DOHH2 (cell line): ENCODE measurements at regions not wholly inside any gene's neighbourhood (a gene's known extent, or its start where the extent isn't known, plus 50 kb on each side); places are given as distances from the start of the nearest gene placed in this dataset.

Experiments
- H3F3A ChIP-seq: fragments of 200-600 bp; sonication (generic), shearing (Covaris generic); 2 replicates; pipeline ENCODE4 v1.6.0; 2016; ENCODE audit warnings: antibody characterized with exemption, mild to moderate bottlenecking; ENCODE audit not compliant: control insufficient read depth, insufficient read depth
- H3K27ac ChIP-seq: fragments of 200-600 bp; sonication (generic); 2 replicates; pipeline ENCODE4 v1.5.1; 2014; ENCODE audit warnings: low read depth, mild to moderate bottlenecking, low read length, moderate library complexity
- H3K27me3 ChIP-seq: fragments of 200-600 bp; sonication (generic); 2 replicates; pipeline ENCODE4 v1.6.1; 2014; ENCODE audit warnings: mild to moderate bottlenecking, low read length, mixed read lengths; ENCODE audit not compliant: control insufficient read depth
- H3K36me3 ChIP-seq: fragments of 200-600 bp; sonication (generic); 2 replicates; pipeline ENCODE4 v1.6.1; 2014; ENCODE audit warnings: mild to moderate bottlenecking, low read length, moderate library complexity, mixed read lengths; ENCODE audit not compliant: control insufficient read depth
- H3K4me1 ChIP-seq: fragments of 200-600 bp; sonication (generic); 2 replicates; pipeline ENCODE4 v1.6.1; 2014; ENCODE audit warnings: mild to moderate bottlenecking, low read length, mixed read lengths; ENCODE audit not compliant: control insufficient read depth
- H3K4me2 ChIP-seq: fragments of 200-600 bp; sonication (generic); 2 replicates; pipeline ENCODE4 v1.6.0; 2014; ENCODE audit warnings: mild to moderate bottlenecking, low read length, moderate library complexity
- H3K4me3 ChIP-seq: fragments of 200-600 bp; sonication (generic); 2 replicates; pipeline ENCODE4 v1.5.1; 2014; ENCODE audit warnings: mild to moderate bottlenecking, low read length, mixed read lengths
- H3K79me2 ChIP-seq: fragments of 200-600 bp; sonication (generic); 2 replicates; pipeline ENCODE4 v1.6.1; 2014; ENCODE audit warnings: mild to moderate bottlenecking, low read length, mixed read lengths; ENCODE audit not compliant: control insufficient read depth
- H3K9me2 ChIP-seq: fragments of 200-600 bp; sonication (generic); replicated peaks from 2 replicates; pipeline ENCODE4 v1.6.1; 2014; ENCODE audit warnings: mild to moderate bottlenecking, low read length, mixed read lengths; ENCODE audit not compliant: control insufficient read depth
- H3K9me3 ChIP-seq: fragments of 200-600 bp; sonication (generic); 2 replicates; pipeline ENCODE4 v1.6.1; 2014; ENCODE audit warnings: antibody characterized with exemption, low read length, mixed read lengths; ENCODE audit not compliant: control insufficient read depth, insufficient read depth
- H4K20me1 ChIP-seq: fragments of 200-600 bp; sonication (generic); 2 replicates; pipeline ENCODE4 v1.6.0; 2014; ENCODE audit warnings: low read depth, mild to moderate bottlenecking, antibody characterized with exemption, low read length, moderate library complexity; ENCODE audit not compliant: control insufficient read depth, insufficient read depth
- EZH2phosphoT487 ChIP-seq: fragments of 200-600 bp; sonication (generic); IDR thresholded peaks from 2 replicates; pipeline ENCODE4 v1.6.1; 2017; ENCODE audit warnings: borderline replicate concordance, mild to moderate bottlenecking, antibody characterized with exemption, low read length, moderate library complexity, mixed read lengths
- TF ChIP-seq, protein P1 (sequence below): fragments of 200-600 bp; sonication (generic); IDR thresholded peaks from one replicate; pipeline ENCODE4 v1.5.1; 2014; ENCODE audit warnings: antibody characterized with exemption, mild to moderate bottlenecking, low read depth, low read length; ENCODE audit not compliant: poor library complexity, severe bottlenecking

DNA sequence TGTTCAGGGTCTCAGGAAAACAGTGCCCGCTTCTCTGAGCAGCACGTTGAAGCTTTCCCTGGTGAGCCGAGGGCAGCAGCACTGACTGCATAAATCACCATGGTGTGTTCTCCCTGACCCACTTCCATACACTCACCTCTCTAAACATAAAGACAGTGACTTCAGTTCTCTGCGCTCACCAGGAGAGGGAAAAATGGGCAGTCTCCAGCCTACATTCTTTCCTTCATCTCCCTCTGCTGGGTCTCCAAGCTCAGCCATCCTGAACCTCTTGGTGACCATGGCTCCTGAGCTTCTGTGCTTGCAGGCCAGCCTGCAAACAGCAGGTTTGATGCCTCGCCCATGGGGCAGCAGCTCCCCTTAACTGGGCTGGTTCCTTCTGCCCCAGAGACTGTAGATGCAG is 236.6 kb upstream of the ZNF32 start:
- Histone ChIP-seq H3K4me1 (no peaks in the 10 kb centered on the region), H3F3A (no peaks in the 10 kb centered on the region), H3K4me2 (no peak overlapping the region), H3K4me3 (no peak overlapping the region), H3K9me2 (no peaks in the 10 kb centered on the region), H4K20me1 (no peaks in the 10 kb centered on the region), H3K27ac (no peak overlapping the region), H3K36me3 (no peaks in the 10 kb centered on the region), H3K9me3 (no peaks in the 10 kb centered on the region), H3K27me3 (no peaks in the 10 kb centered on the region), H3K79me2 (no peaks in the 10 kb centered on the region)
- TF ChIP-seq, protein P1, sequence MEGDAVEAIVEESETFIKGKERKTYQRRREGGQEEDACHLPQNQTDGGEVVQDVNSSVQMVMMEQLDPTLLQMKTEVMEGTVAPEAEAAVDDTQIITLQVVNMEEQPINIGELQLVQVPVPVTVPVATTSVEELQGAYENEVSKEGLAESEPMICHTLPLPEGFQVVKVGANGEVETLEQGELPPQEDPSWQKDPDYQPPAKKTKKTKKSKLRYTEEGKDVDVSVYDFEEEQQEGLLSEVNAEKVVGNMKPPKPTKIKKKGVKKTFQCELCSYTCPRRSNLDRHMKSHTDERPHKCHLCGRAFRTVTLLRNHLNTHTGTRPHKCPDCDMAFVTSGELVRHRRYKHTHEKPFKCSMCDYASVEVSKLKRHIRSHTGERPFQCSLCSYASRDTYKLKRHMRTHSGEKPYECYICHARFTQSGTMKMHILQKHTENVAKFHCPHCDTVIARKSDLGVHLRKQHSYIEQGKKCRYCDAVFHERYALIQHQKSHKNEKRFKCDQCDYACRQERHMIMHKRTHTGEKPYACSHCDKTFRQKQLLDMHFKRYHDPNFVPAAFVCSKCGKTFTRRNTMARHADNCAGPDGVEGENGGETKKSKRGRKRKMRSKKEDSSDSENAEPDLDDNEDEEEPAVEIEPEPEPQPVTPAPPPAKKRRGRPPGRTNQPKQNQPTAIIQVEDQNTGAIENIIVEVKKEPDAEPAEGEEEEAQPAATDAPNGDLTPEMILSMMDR = no peak
- TF ChIP-seq EZH2phosphoT487 = no peak

DNA sequence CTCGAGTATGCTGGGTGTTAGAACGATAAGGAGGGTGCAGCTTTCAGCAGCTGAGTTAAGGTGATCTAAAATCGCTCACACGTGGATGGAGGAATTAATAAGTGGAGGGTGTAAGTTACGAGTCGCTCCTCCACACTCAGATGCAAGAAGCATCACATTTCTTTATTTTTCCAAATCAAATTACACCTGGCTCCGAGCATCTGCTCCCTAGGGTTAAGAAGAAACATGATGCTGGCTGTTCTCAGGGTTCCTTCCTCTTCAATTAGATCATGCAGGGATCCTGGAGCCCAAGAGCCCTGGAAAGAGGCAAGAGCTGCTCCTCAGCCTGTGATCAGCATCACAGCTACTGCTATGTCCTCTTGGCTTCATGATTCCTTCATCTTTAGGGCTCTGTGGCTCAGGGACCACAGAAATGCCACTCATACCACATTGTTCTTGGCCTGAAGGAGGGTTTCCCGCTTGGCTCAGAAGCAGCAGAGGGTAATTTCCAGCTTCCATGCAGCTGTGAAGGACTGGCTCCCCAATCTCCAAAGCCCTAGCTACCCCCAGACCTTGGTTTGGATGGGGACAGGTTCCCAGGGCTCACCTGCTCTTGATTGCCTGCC is 235.9 kb upstream of the ZNF32 start:
- H4K20me1 ChIP-seq = no peaks in the 10 kb centered on the region
- H3F3A ChIP-seq = no peaks in the 10 kb centered on the region
- no peak overlapping the region for H3K4me3 ChIP-seq
- TF ChIP-seq EZH2phosphoT487 = no peak
- TF ChIP-seq, protein P1 = no peak
- H3K36me3 ChIP-seq = no peaks in the 10 kb centered on the region
- no peaks in the 10 kb centered on the region for H3K9me3 ChIP-seq
- H3K9me2 ChIP-seq = no peaks in the 10 kb centered on the region
- H3K79me2 ChIP-seq = no peaks in the 10 kb centered on the region
- H3K27me3 ChIP-seq = no peaks in the 10 kb centered on the region
- H3K4me2 ChIP-seq = no peak overlapping the region
- H3K4me1 ChIP-seq = no peaks in the 10 kb centered on the region
- no peak overlapping the region for H3K27ac ChIP-seq

DNA sequence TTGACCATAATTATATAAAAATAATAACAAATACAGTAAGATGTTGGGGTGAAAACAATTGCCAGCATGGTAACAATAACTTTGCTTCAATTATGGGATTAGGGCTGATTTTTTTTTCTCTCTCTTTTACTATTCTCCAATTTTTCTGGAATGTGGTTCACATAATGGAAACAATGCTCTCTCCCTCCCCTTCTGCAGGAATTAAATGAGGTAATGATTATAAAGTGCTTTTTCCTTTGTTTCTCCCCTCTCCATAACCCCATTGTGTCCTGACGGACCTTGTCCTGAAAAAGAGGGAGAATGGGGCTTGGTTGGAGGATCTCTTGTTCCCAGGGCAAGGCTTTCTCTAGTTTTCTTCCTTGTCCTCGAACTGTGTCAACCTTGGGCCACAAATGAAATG is 234.0 kb upstream of the ZNF32 start:
- Histone ChIP-seq H3K27me3 (no peaks in the 10 kb centered on the region), H3F3A (no peaks in the 10 kb centered on the region), H3K4me3 (no peak overlapping the region), H3K9me2 (no peaks in the 10 kb centered on the region), H4K20me1 (no peaks in the 10 kb centered on the region), H3K36me3 (no peaks in the 10 kb centered on the region), H3K9me3 (no peaks in the 10 kb centered on the region), H3K4me1 (no peaks in the 10 kb centered on the region), H3K27ac (no peak overlapping the region), H3K79me2 (no peaks in the 10 kb centered on the region), H3K4me2 (no peak overlapping the region)
- TF ChIP-seq, protein P1 = no peak
- no peak for TF ChIP-seq EZH2phosphoT487

DNA sequence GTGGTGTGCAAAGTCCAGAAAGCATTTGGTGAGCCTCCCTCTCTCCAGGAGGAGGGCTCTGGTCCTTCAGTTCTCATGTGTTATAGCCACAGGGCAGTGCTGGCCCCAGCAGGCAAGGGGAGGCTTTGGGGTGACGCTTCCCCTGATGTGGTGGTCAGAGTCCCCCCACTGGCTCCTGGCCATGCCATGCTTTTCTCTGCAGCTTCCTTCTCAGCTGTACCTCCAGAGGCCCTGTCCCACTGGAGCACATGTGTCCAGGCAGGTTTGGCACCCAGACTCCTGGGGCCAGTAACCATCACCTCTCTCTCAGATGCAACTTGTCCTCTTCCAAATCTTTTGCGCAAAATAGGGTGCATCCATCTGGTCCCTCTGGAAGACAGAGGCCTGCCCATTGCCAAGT is 233.0 kb upstream of the ZNF32 start:
- H3K4me2 ChIP-seq = no peak overlapping the region
- no peaks in the 10 kb centered on the region for H3K27me3 ChIP-seq
- H4K20me1 ChIP-seq = no peaks in the 10 kb centered on the region
- H3K4me1 ChIP-seq = no peaks in the 10 kb centered on the region
- H3K9me3 ChIP-seq = no peaks in the 10 kb centered on the region
- no peak overlapping the region for H3K4me3 ChIP-seq
- no peak overlapping the region for H3K27ac ChIP-seq
- no peaks in the 10 kb centered on the region for H3F3A ChIP-seq
- TF ChIP-seq, protein P1 = no peak
- TF ChIP-seq EZH2phosphoT487 = no peak
- H3K79me2 ChIP-seq = no peaks in the 10 kb centered on the region
- no peaks in the 10 kb centered on the region for H3K9me2 ChIP-seq
- no peaks in the 10 kb centered on the region for H3K36me3 ChIP-seq
